Fibroblast of the aortic adventitia (primary cell): ENCODE measurements at regions not wholly inside any gene's neighbourhood (a gene's known extent, or its start where the extent isn't known, plus 50 kb on each side); places are given as distances from the start of the nearest gene placed in this dataset.

ENCODE experiments used
- DNase-seq: peaks from one replicate; pipeline ENCODE4 v3.0.0-alpha.2; 2010; ENCODE audit warnings: low read depth
- H3K4me3 ChIP-seq: 2 replicates; pipeline ENCODE4 v1.5.1; 2011; ENCODE audit warnings: low read depth, mild to moderate bottlenecking, control low read depth, low read length, moderate library complexity
- TF ChIP-seq, protein P1 (sequence below): IDR thresholded peaks from 2 replicates; pipeline ENCODE4 v1.5.1; 2011; ENCODE audit warnings: mild to moderate bottlenecking, low read length, control low read depth, inconsistent platforms; ENCODE audit not compliant: insufficient read depth

DNA sequence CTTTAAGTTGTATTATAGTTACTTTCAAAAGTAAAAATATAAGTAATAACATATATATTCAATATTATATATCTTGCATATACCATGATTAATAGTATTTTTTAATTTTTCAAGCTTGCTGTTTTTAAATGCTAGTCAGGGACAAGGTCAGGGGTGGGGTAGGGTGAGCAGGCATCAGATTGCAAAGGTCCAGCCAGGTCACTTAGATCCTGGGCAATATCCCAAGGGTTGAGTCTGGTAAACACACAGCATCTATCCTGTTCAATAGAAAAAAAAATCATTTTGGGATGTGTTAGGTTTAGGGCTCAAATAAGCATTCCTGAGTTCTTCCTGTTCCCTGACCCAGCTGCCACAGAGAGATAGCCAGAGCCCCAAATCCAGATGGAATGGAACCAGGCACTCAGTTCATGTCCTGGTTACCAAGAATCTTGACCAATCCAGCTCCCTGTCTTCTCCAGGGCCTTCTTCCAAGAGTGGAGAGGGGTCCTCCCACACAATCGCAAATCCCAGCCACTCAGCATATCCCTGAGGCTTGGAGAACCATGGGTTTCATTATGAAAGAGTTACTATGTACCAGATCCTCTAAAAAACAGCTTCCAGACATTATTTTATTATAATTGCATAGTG lies 134.9 kb upstream of the TOP1 start:
- TF ChIP-seq, protein P1, sequence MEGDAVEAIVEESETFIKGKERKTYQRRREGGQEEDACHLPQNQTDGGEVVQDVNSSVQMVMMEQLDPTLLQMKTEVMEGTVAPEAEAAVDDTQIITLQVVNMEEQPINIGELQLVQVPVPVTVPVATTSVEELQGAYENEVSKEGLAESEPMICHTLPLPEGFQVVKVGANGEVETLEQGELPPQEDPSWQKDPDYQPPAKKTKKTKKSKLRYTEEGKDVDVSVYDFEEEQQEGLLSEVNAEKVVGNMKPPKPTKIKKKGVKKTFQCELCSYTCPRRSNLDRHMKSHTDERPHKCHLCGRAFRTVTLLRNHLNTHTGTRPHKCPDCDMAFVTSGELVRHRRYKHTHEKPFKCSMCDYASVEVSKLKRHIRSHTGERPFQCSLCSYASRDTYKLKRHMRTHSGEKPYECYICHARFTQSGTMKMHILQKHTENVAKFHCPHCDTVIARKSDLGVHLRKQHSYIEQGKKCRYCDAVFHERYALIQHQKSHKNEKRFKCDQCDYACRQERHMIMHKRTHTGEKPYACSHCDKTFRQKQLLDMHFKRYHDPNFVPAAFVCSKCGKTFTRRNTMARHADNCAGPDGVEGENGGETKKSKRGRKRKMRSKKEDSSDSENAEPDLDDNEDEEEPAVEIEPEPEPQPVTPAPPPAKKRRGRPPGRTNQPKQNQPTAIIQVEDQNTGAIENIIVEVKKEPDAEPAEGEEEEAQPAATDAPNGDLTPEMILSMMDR, result no peak
- H3K4me3 ChIP-seq, result no peak overlapping the region
- no peak for DNase-seq

DNA sequence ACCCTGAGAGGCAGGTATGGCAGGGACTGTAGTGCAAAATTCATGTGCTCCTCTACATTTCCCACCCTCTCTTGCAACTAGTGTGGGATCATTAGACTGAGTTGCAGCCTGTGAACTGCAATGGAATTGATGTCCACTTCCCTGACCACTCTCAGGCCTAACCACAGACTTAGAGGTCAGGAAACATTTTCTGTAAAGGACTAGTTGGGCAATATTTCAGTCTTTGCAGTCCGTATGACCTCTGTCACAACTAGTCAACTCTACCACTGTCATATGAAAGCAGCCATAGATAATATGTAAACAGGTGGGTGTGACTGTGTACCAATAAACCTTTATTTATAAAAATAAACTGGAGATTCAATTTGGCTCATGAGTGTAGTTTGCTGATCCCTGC lies 134.4 kb upstream of the TOP1 start:
- H3K4me3 ChIP-seq, result no peak overlapping the region
- TF ChIP-seq, protein P1, result no peak
- DNase-seq, result no peak

DNA sequence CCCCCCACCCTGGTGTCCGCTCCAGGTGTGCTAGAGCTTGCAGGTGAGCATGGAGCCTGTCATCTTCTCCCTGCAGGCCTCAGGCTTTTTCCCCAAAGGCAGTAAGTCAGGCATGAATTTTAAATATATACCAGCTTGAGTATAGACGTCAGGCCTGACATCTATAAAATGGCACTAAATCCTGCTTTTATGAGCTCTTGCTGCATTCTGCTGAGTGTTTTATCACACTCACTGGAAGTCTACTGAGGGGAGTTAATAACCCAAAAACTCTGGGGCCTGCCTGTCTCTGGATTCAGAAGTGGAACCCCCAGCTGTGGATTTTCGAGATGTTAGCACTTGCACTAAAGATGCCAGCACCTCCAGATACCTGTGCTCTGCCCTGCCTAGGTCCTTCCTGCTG lies 133.4 kb upstream of the TOP1 start:
- TF ChIP-seq, protein P1, result no peak
- DNase-seq, result no peak
- no peak overlapping the region for H3K4me3 ChIP-seq

DNA sequence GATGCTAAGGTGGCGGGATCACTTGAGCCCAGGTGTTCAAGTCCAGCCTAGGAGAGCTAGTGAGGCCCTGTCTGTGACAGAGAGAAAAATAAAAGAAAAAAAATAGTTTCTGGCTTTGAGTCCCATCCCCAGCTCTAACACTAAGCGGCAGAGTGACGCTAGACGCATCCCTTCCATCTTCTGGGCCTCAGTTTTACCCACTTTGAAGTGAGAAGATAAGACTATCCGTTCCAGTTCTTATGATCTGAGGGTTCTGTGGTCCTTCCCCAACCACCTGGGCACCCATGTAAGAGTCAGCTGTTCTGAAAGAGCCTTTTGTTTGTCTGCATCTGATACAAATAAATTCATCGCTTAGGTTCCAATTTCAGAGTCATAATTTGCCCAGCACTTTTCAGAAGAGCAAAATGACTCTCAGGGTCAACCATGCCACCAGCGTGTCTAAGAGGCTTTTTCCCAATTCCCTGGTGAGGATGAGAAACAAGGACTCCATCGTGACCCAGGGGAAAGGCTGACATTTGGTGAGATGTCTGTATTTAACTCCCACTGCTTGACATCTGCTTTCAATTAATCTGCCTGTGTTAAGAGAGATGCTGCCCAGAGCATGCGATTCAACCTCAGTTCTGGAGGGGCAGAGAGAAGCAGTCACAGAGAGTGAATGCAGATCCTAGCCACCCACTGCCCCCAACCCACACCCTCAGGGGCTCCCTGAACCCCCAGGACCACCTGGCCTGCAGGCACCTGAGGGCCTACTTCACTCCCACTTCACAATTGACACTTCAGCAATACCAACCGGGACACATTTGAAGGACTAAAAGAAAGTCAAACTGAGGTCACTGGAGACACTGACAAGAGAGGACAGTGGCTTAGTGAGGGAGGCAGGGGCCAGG lies 131.6 kb upstream of the TOP1 start:
- no peak overlapping the region for H3K4me3 ChIP-seq
- peak; percentile 57 for DNase-seq
- TF ChIP-seq, protein P1, result no peak

DNA sequence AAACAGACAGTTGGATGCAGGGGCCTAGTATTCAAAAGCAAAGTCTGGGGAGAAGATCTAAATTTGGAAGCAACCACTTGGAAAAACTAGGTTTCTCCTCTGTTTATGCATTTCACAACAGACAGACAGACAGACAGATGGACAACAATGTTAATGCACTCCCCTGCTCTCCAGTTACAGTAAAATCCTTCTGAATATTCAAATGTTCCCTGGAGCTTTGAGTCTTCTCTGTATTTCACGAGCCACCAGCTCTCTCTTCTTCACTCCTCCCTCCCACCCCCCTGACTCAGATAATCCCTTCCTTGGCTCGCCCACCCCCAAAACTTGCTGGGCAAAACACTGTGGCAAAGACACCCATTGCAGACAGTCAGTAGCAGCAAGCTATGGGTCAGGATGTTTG lies 129.3 kb upstream of the TOP1 start:
- DNase-seq, result no peak
- TF ChIP-seq, protein P1, result no peak
- no peak overlapping the region for H3K4me3 ChIP-seq

DNA sequence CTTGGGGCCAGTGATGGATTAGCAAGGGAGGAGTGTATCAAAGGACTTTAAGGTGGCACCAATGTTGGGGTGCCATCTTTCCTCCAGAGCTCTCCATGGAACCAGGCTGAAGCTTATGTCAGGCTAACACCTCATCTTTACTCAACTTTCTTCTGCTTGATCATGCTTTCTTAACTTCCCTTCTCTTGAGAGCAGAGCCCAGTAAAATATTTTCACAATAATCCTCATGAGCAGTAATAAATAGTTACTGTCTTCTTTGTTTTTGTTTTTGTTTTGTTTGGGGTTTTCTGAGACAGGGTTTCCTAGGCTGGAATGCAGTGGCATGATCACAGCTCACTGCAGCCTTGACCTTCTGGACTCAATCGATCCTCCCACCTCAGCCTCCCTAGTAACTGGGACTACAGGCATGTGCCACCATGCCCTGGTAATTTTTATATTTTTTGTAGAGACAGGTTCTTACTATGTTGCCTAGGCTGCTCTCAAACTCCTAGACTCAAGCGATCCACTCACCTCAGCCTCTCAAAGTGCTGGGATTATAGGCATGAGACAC lies 127.9 kb upstream of the TOP1 start:
- TF ChIP-seq, protein P1, result no peak
- H3K4me3 ChIP-seq, result no peak overlapping the region
- no peak for DNase-seq
